ENCODE measurements at regions not wholly inside any gene's neighbourhood (a gene's known extent, or its start where the extent isn't known, plus 50 kb on each side); places are given as distances from the start of the nearest gene placed in this dataset.

GRCh38 chr4:96955226-96955625, 1115.3 kb downstream of the PDHA2 start:
- TF ChIP-seq EZH2phosphoT487 (IDR thresholded peaks at IDR 0.05; ENCODE audit: borderline replicate concordance), result no peak
- TF ChIP-seq, protein P1, sequence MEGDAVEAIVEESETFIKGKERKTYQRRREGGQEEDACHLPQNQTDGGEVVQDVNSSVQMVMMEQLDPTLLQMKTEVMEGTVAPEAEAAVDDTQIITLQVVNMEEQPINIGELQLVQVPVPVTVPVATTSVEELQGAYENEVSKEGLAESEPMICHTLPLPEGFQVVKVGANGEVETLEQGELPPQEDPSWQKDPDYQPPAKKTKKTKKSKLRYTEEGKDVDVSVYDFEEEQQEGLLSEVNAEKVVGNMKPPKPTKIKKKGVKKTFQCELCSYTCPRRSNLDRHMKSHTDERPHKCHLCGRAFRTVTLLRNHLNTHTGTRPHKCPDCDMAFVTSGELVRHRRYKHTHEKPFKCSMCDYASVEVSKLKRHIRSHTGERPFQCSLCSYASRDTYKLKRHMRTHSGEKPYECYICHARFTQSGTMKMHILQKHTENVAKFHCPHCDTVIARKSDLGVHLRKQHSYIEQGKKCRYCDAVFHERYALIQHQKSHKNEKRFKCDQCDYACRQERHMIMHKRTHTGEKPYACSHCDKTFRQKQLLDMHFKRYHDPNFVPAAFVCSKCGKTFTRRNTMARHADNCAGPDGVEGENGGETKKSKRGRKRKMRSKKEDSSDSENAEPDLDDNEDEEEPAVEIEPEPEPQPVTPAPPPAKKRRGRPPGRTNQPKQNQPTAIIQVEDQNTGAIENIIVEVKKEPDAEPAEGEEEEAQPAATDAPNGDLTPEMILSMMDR (conservative IDR thresholded peaks at IDR 0.05; ENCODE audit: low read length), result no peak
- Histone ChIP-seq H4K20me1 (ENCODE audit: insufficient read depth, low read length, poor library complexity, severe bottlenecking) (no peaks in the 10 kb centered on the region), H3K79me2 (ENCODE audit: insufficient read depth, low read length) (no peaks in the 10 kb centered on the region), H3K4me2 (ENCODE audit: low read depth, low read length, poor library complexity, severe bottlenecking) (no peak overlapping the region), H3K9me3 (ENCODE audit: insufficient read depth, low read depth, low read length) (no peaks in the 10 kb centered on the region), H3K36me3 (ENCODE audit: insufficient read depth, low read length) (no peaks in the 10 kb centered on the region), H3K9me2 (replicated peaks; ENCODE audit: low read depth, low read length) (no peaks in the 10 kb centered on the region), H2AFZ (ENCODE audit: low read length) (no peak overlapping the region), H3K4me3 (ENCODE audit: low read length, poor library complexity, severe bottlenecking) (no peak overlapping the region), H3K4me1 (ENCODE audit: insufficient read depth, low read length, poor library complexity, severe bottlenecking) (peaks cover 23% of the 10 kb centered on the region), H3F3A (ENCODE audit: low read depth) (no peaks in the 10 kb centered on the region), H3K27me3 (ENCODE audit: insufficient read depth, low read length, poor library complexity, severe bottlenecking) (no peaks in the 10 kb centered on the region), H3K9ac (ENCODE audit: low read depth, low read length, poor library complexity, severe bottlenecking) (no peak overlapping the region)

- Histone ChIP-seq H3K4me3 (ENCODE audit: low read length, poor library complexity, severe bottlenecking) (no peak overlapping the region), H3K9ac (ENCODE audit: low read depth, low read length, poor library complexity, severe bottlenecking) (no peak overlapping the region), H3K9me2 (replicated peaks; ENCODE audit: low read depth, low read length) (no peaks in the 10 kb centered on the region), H3K4me2 (ENCODE audit: low read depth, low read length, poor library complexity, severe bottlenecking) (no peak overlapping the region), H3K4me1 (ENCODE audit: insufficient read depth, low read length, poor library complexity, severe bottlenecking) (peaks cover 22% of the 10 kb centered on the region), H3K9me3 (ENCODE audit: insufficient read depth, low read depth, low read length) (no peaks in the 10 kb centered on the region), H2AFZ (ENCODE audit: low read length) (no peak overlapping the region), H4K20me1 (ENCODE audit: insufficient read depth, low read length, poor library complexity, severe bottlenecking) (no peaks in the 10 kb centered on the region), H3K27me3 (ENCODE audit: insufficient read depth, low read length, poor library complexity, severe bottlenecking) (no peaks in the 10 kb centered on the region), H3K36me3 (ENCODE audit: insufficient read depth, low read length) (no peaks in the 10 kb centered on the region), H3F3A (ENCODE audit: low read depth) (no peaks in the 10 kb centered on the region), H3K79me2 (ENCODE audit: insufficient read depth, low read length) (no peaks in the 10 kb centered on the region)
- TF ChIP-seq EZH2phosphoT487 (IDR thresholded peaks at IDR 0.05; ENCODE audit: borderline replicate concordance), result no peak
- TF ChIP-seq, protein P1 (conservative IDR thresholded peaks at IDR 0.05; ENCODE audit: low read length), result no peak
Measured at GRCh38 chr4:96955691-96956090, 1115.8 kb downstream of the PDHA2 start.

- H3K27me3 ChIP-seq (ENCODE audit: insufficient read depth, low read length, poor library complexity, severe bottlenecking), result no peaks in the 10 kb centered on the region
- no peak overlapping the region for H3K9ac ChIP-seq (ENCODE audit: low read depth, low read length, poor library complexity, severe bottlenecking)
- no peak overlapping the region for H2AFZ ChIP-seq (ENCODE audit: low read length)
- no peaks in the 10 kb centered on the region for H3K36me3 ChIP-seq (ENCODE audit: insufficient read depth, low read length)
- H3K4me3 ChIP-seq (ENCODE audit: low read length, poor library complexity, severe bottlenecking), result no peak overlapping the region
- no peaks in the 10 kb centered on the region for H3F3A ChIP-seq (ENCODE audit: low read depth)
- no peaks in the 10 kb centered on the region for H3K9me2 ChIP-seq (replicated peaks; ENCODE audit: low read depth, low read length)
- TF ChIP-seq, protein P1 (conservative IDR thresholded peaks at IDR 0.05; ENCODE audit: low read length), result no peak
- no peak for TF ChIP-seq EZH2phosphoT487 (IDR thresholded peaks at IDR 0.05; ENCODE audit: borderline replicate concordance)
- no peak overlapping the region for H3K4me2 ChIP-seq (ENCODE audit: low read depth, low read length, poor library complexity, severe bottlenecking)
- no peaks in the 10 kb centered on the region for H4K20me1 ChIP-seq (ENCODE audit: insufficient read depth, low read length, poor library complexity, severe bottlenecking)
- H3K9me3 ChIP-seq (ENCODE audit: insufficient read depth, low read depth, low read length), result peaks cover 10% of the 10 kb centered on the region
- no peaks in the 10 kb centered on the region for H3K79me2 ChIP-seq (ENCODE audit: insufficient read depth, low read length)
- peaks cover 3% of the 10 kb centered on the region for H3K4me1 ChIP-seq (ENCODE audit: insufficient read depth, low read length, poor library complexity, severe bottlenecking)
Measured at GRCh38 chr4:96969455-96969854, 1129.6 kb downstream of the PDHA2 start.
